Stimulated activated CD4-positive, alpha-beta T cell treated with anti-CD3 and anti-CD28 coated beads, Interleukin-15, amount 100 ng/mL, for 48 hours (primary cell): ENCODE measurements at regions not wholly inside any gene's neighbourhood (a gene's known extent, or its start where the extent isn't known, plus 50 kb on each side); places are given as distances from the start of the nearest gene placed in this dataset.
"Not testable (repeated sequence)": the region's sequence is repeated elsewhere in the genome, so short reads cannot be mapped to it uniquely, and the experiment has no call there.

Source experiments
- DNase-seq, 2 donors: peaks; one replicate each; pipeline ENCODE4 v3.0.0-alpha.2; 2020; ENCODE audit warnings: low read depth in 2 of 2

DNA sequence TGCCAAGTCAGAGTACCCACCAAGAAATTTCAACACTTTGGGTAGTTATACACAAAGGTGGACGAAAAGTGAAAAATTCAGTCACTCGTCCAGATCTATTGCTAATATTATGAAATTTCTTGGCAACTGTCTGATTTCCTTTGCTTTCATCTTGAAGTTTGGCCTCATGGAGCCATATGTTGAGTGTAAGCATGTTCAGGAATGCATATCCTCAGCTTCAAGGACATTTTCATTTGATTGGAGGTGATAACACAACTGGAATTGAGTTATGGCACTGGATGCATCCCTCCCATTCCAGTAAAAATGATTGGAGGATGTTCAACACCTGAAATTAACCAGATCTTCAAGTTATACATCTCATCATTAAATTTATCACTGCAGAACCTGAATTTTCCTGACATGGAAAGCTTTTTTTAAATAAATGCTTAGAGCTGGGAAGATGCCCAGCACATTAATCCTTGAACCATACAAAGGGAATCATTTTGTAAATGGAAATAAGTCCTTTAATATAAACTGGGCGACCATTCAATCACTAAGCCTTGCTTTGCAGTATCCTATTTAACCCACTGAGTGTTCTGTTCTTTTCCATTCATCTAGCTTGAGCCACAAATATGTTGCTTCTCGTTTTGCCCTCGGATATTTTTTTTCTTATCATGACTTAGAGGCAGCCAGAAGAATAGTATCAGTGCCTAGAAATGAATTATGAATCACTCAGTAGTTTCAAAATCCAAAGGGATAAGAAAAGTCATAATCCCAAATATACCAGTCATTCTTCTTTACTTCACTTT, 273.7 kb upstream of the PIK3R1 start:
- no peak for DNase-seq

DNA sequence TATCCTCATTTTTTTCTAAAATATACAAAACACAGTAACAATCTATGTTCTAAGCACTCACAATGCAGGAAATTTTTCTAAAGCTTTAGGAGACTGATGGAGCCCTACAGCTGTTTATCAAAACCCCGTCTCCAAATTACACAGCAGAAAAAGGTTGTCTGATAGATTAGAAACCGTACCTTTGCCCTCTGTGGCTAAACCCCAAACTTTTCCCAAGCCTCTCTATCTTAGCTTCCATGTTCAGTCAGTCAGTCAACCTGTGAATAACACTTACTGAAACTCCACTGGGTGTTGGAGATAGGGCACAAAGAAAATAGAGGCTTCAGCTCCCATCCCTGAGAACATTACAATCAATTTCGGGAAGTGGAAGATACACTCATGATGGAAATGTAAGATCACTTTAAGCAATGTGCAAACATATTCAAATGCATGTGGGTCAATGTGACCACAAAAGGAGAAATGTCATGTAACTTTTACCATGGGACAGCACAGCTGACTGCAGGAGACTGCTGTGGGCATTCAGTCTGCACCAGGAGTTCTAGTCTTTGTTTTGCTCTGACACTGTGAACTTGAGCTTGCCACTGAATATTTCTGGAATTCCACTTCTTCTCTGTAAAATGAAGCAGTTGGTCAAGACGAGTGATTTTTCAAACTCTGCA, 279.5 kb upstream of the PIK3R1 start:
- no peak for DNase-seq

DNA sequence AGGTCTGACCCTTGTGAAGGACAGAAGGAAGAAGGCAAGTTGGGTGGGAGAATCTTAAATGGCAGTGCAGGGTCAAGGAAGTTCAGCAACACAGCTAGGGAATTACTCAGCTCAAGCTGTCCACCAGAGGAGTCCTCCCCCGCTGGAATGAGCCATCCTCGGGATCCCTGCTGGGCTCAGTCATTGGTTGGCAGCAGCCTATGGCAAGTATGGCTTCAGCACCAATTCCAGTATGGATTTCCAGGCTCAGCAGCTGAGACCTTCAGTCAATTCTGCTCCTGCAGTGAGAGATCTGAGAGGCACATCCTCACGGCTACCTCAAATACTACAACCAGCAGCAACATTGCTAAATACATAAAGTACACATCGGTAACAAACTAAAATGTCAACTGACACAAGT, 280.6 kb upstream of the PIK3R1 start:
- no peak for DNase-seq

DNA sequence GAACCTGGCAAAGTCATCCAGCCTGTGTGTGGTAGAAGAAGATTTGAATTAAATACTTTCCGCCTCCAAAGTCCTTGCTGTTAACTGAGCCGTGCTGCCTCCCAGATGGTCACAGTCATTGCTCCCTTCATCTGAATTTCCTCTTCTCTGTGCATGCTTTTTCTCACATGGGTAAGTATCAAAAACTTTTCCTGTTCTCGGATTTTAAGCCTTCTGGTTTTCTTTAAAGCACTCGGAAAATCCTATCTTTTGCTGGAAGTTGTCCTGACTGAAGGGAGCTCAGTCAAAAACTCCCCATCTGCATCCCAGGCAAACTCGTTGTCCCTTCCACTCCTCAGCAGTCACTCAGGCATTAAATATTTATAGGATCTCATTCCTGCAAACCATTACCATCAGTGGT, 290.0 kb upstream of the PIK3R1 start:
- no peak for DNase-seq

DNA sequence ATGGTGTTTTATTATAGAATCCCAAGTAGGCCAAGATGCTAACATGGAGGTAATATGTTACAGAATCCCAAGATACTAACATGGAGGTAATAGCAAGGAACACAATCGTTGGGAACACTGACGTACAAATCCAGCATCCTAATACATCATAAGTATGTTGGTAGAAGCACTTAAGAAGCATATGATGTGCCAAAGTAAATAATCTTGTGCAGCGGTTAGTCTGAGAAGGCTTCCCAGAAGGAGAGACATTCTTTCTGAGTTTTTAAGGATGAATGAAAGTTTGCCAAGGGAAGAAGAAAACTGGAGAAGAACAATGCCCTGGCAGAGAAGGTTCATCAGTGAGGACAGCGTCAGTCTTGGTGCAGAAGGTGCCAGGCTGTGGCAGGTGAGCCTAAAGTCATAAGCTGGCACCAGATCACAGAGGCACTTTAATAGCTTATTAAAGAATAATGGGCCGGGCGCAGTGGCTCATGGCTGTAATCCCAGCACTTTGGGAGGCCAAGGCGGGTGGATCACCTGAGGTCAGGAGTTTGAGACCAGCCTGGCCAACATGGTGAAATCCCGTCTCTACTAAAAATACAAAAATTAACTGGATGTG, 294.5 kb upstream of the PIK3R1 start:
- DNase-seq = no peak

DNA sequence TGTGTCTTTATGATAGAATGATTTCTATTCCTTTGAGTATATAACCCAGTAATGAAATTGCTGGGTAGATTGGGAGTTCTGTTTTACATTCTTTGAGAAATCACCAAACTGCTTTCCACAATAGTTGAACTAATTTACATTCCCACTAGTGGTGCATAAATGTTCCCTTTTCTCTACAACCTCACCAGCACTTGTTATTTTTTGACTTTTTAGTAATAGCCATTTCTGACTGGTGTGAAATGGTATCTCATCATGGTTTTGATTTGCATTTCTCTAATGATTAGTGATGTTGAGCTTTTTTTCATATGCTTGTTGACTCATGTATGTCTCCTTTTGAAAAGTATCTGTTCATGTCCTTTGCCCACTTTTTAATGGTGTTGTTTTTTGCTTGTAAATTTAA, 296.0 kb upstream of the PIK3R1 start:
- not testable (repeated sequence) for DNase-seq

DNA sequence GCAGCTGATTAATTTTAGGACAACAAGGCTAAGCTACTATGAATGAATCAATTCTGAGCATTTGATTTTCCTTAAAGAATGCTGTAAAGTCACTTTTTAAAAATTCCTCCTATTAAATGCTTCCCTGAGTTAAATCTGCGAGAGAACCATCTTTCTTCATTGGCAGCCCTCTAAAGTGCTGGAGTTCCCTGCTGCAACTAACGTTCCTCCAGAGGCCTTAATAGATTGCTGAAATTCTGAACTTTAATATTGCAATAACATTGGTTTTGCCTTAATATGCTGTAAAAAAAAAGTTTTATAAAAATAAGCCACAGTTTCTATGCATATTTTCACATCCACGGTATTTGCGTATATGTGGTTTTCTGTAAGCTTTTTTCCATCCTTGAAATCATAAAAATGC, 298.0 kb upstream of the PIK3R1 start:
- DNase-seq = no peak

DNA sequence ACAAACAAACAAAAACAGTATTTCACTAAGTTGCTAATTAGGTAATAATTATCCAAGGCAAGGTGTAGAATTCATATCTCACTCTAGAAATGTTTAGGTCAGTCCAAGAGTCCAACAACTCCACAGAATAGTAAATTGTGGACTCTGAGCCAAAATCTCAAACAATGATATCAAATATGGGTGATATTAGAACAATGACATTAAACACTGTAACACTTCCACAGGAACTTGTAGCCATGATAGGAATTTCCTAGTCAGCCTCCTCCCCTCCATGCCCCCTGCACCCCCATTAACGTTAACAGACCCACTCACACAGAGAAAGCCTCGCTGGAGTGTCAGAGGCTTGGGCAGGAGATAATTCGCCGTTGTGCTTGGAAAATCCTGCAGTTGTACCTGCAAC, 305.0 kb upstream of the PIK3R1 start:
- no peak for DNase-seq

DNA sequence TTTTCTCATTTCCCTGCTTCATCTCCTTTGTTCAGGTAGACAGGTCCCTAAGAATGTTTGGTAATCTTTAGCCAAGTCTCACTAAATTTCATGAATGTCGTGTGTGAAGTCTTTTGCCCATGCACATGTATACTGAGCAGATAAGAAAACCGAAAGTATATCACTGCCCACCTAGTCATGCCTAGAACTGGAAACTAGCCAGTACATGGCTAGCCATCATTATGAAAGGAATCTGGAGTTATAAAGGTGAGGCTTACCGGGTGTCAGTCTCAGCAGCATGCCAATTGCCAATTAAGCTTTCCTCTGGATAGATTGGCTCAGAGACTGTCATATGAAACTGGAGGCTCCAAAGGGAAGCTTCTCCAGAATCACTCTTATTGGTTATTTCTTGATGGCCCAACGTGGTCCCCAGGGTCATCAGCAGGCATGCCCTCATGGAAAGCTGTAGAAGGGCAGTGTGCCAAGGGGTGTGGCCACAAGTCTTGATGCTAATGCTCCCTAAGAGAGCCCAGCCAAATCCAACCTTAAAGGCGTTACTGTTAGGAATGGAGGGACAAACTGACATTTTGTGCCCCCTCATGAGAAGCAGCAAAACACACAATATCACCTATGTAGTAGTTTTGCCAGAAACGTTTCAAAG, 307.3 kb upstream of the PIK3R1 start:
- no peak for DNase-seq

DNA sequence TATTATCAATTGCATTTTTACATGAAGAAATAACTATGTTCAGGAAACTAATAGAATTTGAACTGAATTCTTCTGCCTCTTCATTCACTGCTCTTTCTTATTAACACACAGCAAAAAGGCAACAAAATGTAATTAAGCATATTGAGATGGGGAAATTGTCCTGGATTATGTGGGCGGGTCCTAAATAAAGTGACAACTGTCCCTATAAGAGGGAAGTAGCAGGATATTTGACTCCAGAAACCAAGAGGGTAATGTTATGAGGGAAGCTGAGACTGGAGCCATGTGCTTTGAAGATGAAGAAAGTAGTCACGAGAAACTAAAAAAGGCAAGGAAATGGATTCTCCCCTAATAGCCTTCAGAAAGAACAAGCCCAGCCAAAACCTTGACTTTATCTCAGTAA, 311.2 kb upstream of the PIK3R1 start:
- DNase-seq = no peak

DNA sequence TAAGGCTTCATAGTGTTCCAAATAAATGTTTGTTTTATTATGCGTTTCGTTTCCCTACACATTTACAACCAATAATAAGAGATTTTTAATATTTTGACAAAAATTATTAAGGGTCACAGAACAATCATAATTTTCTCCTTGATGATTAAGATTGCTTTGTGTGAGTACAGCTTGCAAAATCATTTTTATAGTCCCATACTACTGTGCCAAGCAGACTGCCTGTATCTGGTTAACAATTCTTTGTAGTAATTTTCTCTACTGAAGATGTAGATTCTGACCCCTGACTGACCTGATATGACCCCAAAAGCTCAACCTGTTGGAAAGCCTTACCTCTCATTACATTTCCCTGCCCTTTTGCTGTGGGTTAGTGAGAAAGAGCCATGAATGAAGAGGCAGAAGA, 311.9 kb upstream of the PIK3R1 start:
- DNase-seq = no peak

DNA sequence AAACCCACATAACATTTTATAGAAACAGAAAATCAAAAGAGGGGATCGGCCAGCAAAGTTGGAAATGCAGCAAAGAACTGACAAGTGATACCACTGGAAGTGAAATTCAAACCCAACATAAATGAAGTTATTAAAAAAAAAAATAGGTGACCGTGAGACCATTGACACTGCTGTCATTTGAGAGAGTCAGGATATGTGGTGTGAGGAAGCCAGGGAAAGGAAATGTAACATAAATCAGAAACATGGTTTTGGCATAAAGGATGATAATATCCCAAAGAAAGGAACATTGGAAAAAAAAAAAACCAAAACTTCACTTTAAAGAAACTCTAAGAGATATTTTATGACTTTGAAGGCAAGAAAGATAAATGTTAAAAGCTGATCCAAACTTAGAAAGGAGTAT, 312.4 kb upstream of the PIK3R1 start:
- no peak for DNase-seq

DNA sequence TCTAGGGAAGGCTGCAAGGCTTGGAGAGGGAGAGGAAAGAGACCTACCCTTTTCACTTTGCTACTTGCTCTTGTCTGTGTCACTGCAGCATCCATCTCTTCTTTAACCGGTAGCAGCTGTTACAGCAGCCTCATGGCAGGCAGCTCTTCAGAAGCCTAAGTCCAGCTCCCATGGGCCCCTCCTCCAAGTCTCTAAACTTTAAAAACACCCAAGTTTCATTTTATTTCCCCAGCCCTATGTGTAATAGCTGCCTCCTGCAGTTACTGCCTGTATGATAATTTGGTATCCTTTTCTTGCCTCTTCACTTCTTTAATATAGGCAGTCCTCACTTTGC, 313.1 kb upstream of the PIK3R1 start:
- no peak for DNase-seq

DNA sequence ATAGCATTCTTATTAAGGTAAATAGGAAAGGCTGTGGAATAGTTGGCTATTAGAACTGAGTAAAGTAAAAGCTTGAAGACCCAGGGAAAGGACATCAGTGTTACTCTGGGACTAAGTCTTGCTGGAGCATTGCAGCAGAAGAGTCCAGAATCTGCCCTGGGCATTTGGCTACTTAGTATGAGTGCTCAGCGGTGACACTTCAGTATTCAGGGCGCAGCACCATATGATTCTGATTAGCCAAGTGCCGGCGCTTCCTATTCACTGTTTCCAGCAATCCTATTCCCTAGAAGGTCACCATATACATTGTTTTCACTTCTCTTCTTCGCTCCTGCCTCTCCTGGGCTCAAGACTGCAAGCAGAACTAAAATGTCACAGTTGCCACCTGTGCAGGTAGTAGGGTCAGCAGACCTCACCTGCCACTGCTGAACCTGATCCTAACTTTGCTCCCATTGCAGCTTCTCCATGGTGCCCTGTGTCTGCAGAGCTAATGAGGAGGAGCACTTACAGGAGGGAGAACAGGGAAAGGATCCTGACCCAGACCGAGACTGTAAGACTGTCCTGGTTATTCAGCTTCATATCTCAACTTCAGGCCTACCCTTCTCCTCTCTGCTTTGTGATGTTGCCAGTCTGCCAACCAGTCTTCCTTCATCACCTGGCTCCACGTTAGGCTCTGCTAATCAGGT, 313.6 kb upstream of the PIK3R1 start:
- no peak for DNase-seq

DNA sequence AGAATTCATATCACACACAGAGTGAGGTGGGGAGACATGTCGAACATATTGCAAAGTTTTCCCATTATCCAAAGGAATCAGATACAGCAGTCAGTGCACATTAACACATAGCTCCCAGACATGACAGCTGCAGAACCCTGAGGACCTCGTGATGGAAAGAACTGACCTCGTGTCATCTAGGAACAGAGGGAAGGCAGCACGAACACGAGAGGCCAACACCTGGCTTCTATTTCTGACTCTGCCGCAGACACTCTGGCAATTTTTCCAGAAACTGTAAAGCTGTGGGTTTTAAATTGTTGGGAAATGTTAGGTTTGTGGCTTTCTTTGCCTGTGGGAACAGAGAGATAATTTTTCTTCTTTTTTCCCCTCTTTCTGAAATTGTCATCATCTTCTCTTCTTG, 315.0 kb upstream of the PIK3R1 start:
- no peak for DNase-seq

DNA sequence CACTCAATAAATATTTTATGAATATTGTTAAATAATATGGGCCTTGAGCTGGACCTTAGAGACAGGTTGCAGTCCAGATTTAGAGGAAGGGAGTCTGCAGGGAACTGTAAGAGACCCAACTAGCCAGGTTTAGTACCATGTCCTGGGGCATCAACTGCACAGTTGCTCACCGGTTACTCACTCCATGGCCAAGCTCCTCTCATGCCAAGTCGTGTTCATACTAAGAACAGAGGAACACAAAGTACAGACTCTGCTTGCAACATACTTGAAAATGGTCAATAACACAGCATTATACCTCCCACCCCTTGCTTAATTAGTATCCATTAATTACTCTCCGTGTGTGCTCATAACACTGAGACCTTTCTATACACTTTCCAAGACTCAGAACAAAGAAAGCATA, 317.6 kb upstream of the PIK3R1 start:
- no peak for DNase-seq

DNA sequence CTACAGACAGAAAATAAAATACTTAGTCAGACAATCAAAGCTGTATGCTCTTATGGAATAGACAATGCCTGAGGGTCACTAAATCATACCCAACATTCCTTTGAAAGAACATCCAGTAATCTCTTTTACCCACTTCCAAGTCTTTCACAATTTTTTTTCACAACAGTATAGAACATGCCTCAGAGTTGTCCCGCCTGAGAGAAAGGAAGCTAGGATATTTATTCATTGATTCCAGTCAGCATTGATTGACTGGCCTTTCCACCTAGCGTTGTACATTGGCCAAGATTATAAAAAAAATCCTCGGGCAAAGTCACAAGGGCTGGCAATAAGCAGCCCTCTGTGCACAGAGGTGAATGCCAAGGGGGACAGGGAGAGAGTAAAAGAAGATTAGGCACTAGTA, 318.1 kb upstream of the PIK3R1 start:
- no peak for DNase-seq

DNA sequence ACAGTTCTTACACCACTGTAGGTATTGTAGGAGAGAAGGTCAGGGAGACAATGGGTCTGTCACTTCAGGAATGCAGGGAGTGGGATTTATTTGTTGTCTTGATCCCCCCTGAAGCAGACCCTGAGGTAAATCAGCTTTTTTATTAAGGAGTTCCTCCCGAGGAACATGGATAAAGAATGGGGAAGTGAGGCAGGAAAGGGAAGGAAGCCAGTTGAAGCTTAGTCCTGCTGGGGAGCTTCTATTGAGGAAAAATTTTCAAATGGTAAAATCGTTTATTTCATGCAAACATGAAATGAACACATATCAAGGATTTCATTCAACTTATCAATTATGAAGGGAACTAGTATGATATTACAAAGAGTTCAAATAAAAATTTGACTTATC, 318.6 kb upstream of the PIK3R1 start:
- DNase-seq = no peak

DNA sequence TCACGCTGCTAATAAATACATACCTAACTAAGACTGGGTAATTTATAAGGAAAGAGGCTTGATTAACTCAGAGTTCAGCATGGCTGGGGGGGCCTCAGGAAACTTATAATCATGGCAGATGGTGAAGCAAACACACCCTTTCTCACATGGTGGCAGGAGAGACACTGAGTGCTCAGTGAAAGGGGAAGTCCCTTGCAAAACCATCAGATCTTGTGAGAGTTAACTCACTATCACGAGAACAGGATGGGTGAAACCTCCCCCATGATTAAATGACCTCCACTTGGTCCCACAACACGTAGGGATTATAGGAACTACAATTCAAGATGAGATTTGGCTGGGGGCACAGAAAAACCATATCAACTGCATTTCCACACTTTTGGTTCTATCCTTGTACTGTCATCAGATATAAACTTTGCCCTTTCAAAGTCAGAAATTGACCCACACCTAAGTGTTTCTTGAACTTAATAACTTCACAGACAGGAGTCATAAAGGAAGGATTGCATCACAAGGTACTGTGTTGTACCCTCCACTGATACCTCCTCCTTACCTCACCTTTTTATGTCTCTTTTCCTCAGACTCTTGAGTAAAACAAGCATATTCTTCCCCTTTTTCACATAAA, 319.1 kb upstream of the PIK3R1 start:
- no peak for DNase-seq

DNA sequence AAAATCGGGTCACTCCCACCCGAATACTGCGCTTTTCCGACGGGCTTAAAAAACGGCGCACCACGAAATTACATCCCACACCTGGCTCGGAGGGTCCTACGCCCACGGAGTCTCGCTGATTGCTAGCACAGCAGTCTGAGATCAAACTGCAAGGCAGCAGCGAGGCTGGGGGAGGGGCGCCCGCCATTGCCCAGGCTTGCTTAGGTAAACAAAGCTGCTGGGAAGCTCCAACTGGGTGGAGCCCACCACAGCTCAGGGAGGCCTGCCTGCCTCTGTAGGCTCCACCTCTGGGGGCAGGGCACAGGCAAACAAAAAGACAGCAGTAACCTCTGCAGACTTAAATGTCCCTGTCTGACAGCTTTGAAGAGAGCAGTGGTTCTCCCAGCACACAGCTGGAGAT, 325.7 kb upstream of the PIK3R1 start:
- not testable (repeated sequence) for DNase-seq

DNA sequence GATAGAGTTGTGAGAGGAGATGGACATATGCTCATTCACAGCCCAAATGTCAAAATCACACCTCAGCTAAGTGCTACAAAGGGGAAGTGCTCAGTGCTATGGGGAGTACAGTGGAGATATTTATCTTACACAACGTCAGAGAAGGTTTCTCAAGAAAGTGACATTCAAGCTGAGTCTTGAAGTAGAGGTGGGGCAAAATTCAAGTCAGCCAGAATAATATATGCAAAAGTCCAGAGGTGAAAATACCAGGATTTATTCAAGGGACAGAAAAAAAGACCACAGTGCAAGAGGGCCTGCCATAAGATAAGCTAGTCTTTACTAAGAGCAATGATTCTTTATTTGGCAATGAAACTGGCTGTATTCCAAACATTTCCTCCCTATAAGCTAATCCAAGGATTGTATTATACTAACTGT, 327.8 kb upstream of the PIK3R1 start:
- DNase-seq = no peak

DNA sequence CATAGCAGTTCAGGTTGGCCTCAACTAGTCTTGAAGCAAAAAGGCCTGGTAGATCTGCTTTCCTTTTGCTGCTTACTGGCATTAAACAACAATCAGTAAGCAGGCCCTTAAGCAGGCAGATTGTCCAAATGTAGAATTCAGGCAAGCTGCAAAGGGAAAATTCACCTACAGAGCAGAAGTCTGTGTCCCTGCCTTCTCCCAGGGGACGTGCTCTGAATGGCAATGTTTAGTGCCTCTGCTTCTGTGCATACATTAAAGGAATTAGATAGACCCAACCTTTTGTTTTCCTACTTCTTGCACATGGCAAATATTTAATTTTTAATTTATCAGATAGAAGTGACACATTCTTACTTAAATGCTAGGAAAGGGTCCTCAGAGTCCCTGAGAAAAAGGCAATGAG, 328.8 kb upstream of the PIK3R1 start:
- DNase-seq = no peak
